ENCODE measurements at regions not wholly inside any gene's neighbourhood (a gene's known extent, or its start where the extent isn't known, plus 50 kb on each side); places are given as distances from the start of the nearest gene placed in this dataset.

DNA sequence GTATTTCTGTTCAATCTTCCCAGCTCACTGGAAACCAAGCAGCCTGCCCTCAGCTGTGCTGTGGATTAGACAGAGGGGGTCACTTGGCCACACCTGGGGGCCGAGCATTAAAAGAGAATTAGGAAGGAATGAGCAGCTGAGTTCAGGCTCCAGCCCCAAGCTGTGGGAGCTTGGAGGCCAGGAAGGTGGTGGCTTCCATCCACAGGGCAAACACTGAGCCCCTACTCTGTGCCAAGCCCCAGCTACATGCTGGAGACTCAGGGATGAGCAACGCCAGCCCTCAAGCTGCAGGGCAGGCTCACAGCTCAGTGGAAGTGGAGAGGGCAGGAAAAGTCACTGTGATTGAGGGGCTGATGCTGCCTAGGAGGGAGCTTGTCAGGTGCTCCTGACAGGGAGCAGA lies 412.7 kb downstream of the BCL11B start:
- Histone ChIP-seq H2BK20ac (ENCODE audit: low read depth, low read length) (no peak overlapping the region), H3K9me1 (ENCODE audit: insufficient read depth, low read length) (no peaks in the 10 kb centered on the region), H3K4me3 (ENCODE audit: insufficient read depth, low read depth, low read length) (no peak overlapping the region), H2AK9ac (replicated peaks; ENCODE audit: low read depth, low read length, poor library complexity) (no peak overlapping the region), H3K18ac (ENCODE audit: low read depth, low read length) (no peak overlapping the region), H2AFZ (replicated peaks; ENCODE audit: low read length, poor library complexity) (no peak overlapping the region), H4K91ac (ENCODE audit: insufficient read depth, low read depth, low read length) (no peak overlapping the region), H4K20me1 (ENCODE audit: insufficient read depth, low read length) (no peaks in the 10 kb centered on the region), H3K9me3 (ENCODE audit: control insufficient read depth, insufficient read depth, low read length) (peaks cover 57% of the 10 kb centered on the region), H3K27ac (ENCODE audit: insufficient read depth, low read length) (no peak overlapping the region), H2AK5ac (ENCODE audit: low read depth, low read length) (no peak overlapping the region), H3K4me1 (ENCODE audit: control insufficient read depth, insufficient read depth, low read length) (no peaks in the 10 kb centered on the region), H3K23ac (ENCODE audit: low read depth, low read length) (no peak overlapping the region), H4K8ac (ENCODE audit: low read depth in 2 of 2, low read length in 2 of 2) (no peak overlapping the region), H3K56ac (ENCODE audit: extremely low read depth, insufficient read depth, low read length) (no peak overlapping the region), H2BK120ac (ENCODE audit: low read depth, low read length) (no peak overlapping the region), H4K5ac (ENCODE audit: low read depth, low read length) (no peak overlapping the region), H3K27me3 (ENCODE audit: control insufficient read depth, insufficient read depth, low read length) (no peaks in the 10 kb centered on the region), H3K4me2 (ENCODE audit: low read depth, low read length) (no peak overlapping the region), H3K4ac (ENCODE audit: low read depth, low read length) (no peak overlapping the region), H3K9ac (ENCODE audit: low read depth, low read length) (no peak overlapping the region), H2BK5ac (ENCODE audit: low read depth, low read length, poor library complexity, severe bottlenecking) (no peak overlapping the region), H3K79me1 (ENCODE audit: low read depth in 1 of 2, low read length in 2 of 2) (no peaks in the 10 kb centered on the region), H2BK15ac (ENCODE audit: low read depth, low read length) (no peak overlapping the region), H3K36me3 (ENCODE audit: control insufficient read depth, insufficient read depth, low read length) (no peaks in the 10 kb centered on the region), H3K14ac (replicated peaks; ENCODE audit: low read depth, low read length) (no peak overlapping the region)
- no TSS peak for BruUV-seq (replicated peaks)
- intact Hi-C loops (cut with micrococcal nuclease) = no loop called here
- POLR2A ChIA-PET (ENCODE audit: unreplicated experiment) = no interaction called here
- no peak for ATAC-seq (ENCODE audit: low read depth)
- no peak for DNase-seq
- TF ChIP-seq MXI1 (IDR thresholded peaks at IDR 0.05; ENCODE audit: borderline replicate concordance, low read depth, low read length) (no peak), RCOR1 (IDR thresholded peaks at IDR 0.05; ENCODE audit: insufficient replicate concordance, low read length) (no peak), POLR2A (IDR thresholded peaks at IDR 0.05; ENCODE audit: low read depth, low read length) (no peak), SMC3 (IDR thresholded peaks at IDR 0.05; ENCODE audit: low read depth, low read length) (no peak), CEBPB (IDR thresholded peaks at IDR 0.05; ENCODE audit: low read depth, low read length) (no peak), RFX5 (IDR thresholded peaks at IDR 0.05; ENCODE audit: low read depth, low read length) (no peak), MAFK (IDR thresholded peaks at IDR 0.05; ENCODE audit: low read depth, low read length) (no peak), CHD1 (IDR thresholded peaks at IDR 0.05; ENCODE audit: low read depth, low read length) (no peak), NFE2L2 (IDR thresholded peaks at IDR 0.05; ENCODE audit: low read depth, low read length) (no peak), BHLHE40 (IDR thresholded peaks at IDR 0.05; ENCODE audit: low read depth, low read length) (no peak), FOS (IDR thresholded peaks at IDR 0.05; ENCODE audit: low read depth, low read length) (no peak), MAZ (IDR thresholded peaks at IDR 0.05; ENCODE audit: borderline replicate concordance, low read depth, low read length) (no peak), RAD21 (IDR thresholded peaks at IDR 0.05; ENCODE audit: low read length) (no peak)
- TF ChIP-seq, protein P1, sequence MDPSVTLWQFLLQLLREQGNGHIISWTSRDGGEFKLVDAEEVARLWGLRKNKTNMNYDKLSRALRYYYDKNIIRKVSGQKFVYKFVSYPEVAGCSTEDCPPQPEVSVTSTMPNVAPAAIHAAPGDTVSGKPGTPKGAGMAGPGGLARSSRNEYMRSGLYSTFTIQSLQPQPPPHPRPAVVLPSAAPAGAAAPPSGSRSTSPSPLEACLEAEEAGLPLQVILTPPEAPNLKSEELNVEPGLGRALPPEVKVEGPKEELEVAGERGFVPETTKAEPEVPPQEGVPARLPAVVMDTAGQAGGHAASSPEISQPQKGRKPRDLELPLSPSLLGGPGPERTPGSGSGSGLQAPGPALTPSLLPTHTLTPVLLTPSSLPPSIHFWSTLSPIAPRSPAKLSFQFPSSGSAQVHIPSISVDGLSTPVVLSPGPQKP (IDR thresholded peaks at IDR 0.05; ENCODE audit: borderline replicate concordance, low read depth, low read length) = no peak
- TF ChIP-seq, protein P2, sequence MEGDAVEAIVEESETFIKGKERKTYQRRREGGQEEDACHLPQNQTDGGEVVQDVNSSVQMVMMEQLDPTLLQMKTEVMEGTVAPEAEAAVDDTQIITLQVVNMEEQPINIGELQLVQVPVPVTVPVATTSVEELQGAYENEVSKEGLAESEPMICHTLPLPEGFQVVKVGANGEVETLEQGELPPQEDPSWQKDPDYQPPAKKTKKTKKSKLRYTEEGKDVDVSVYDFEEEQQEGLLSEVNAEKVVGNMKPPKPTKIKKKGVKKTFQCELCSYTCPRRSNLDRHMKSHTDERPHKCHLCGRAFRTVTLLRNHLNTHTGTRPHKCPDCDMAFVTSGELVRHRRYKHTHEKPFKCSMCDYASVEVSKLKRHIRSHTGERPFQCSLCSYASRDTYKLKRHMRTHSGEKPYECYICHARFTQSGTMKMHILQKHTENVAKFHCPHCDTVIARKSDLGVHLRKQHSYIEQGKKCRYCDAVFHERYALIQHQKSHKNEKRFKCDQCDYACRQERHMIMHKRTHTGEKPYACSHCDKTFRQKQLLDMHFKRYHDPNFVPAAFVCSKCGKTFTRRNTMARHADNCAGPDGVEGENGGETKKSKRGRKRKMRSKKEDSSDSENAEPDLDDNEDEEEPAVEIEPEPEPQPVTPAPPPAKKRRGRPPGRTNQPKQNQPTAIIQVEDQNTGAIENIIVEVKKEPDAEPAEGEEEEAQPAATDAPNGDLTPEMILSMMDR (conservative IDR thresholded peaks at IDR 0.05; ENCODE audit: low read depth, low read length) = no peak
- TF ChIP-seq, protein P3, sequence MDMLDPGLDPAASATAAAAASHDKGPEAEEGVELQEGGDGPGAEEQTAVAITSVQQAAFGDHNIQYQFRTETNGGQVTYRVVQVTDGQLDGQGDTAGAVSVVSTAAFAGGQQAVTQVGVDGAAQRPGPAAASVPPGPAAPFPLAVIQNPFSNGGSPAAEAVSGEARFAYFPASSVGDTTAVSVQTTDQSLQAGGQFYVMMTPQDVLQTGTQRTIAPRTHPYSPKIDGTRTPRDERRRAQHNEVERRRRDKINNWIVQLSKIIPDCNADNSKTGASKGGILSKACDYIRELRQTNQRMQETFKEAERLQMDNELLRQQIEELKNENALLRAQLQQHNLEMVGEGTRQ (IDR thresholded peaks at IDR 0.05; ENCODE audit: low read depth, low read length) = no peak
- in situ Hi-C loops (cut with MboI; ENCODE audit: low sequenced_read_pairs) = no loop called here
- 20% methylated on average over 1 of the region's 2 CpGs; no CpG with 5 or more reads in 1 of the 2 experiments for WGBS, 2 experiments (ENCODE audit: extremely low coverage in 2 of 2, insufficient read length in 1 of 2)
- CTCF ChIA-PET = no interaction called here
- dilution Hi-C loops (cut with HindIII; ENCODE audit: low sequenced_read_pairs, unreplicated experiment) = no loop called here

All from IMR-90 (cell line).